Caco-2 (cell line): ENCODE measurements at regions not wholly inside any gene's neighbourhood (a gene's known extent, or its start where the extent isn't known, plus 50 kb on each side); places are given as distances from the start of the nearest gene placed in this dataset.

Experiments
- BruUV-seq: library from RNA; stranded (reverse); fragments of 400-500 nt; replicated peaks from 2 replicates; lab custom pipeline; 2021; lab: Mats Ljungman, UMichigan
- CTCF ChIA-PET: fragments of 300-600 bp; sonication (Branson Sonifier 250); formaldehyde crosslinking; loops from one replicate; lab custom pipeline; 2022; ENCODE audit warnings: antibody characterized with exemption; lab: Charles Lee
- POLR2A ChIA-PET: fragments of 300-600 bp; sonication (Branson Sonifier 250); formaldehyde crosslinking; loops from one replicate; lab custom pipeline; 2022; ENCODE audit warnings: antibody characterized with exemption; lab: Charles Lee
- DNase-seq, 2 experiments: peaks; one replicate each; pipeline versions ENCODE4 v3.0.0 to v3.0.0-alpha.2; 2020 to 2022
- H3K27me3 ChIP-seq: replicated peaks from 2 replicates; pipeline ENCODE4 v1.6.0; 2011; ENCODE audit warnings: low read length; ENCODE audit not compliant: control insufficient read depth, insufficient read depth
- H3K36me3 ChIP-seq: 2 replicates; pipeline ENCODE4 v1.5.1; 2011; ENCODE audit warnings: low read length; ENCODE audit not compliant: control insufficient read depth, insufficient read depth
- H3K4me1 ChIP-seq: fragments of 250-450 bp; sonication (Bioruptor Pico); 2 replicates; pipeline ENCODE4 v1.5.1; 2020; ENCODE audit warnings: mild to moderate bottlenecking
- H3K4me3 ChIP-seq: 2 replicates; pipeline ENCODE4 v1.5.1; 2011; ENCODE audit warnings: low read depth, mild to moderate bottlenecking, control low read depth, low read length
- H3K9me3 ChIP-seq: fragments of 250-450 bp; sonication (Bioruptor Pico); 2 replicates; pipeline ENCODE4 v1.5.1; 2020; ENCODE audit warnings: mild to moderate bottlenecking, moderate library complexity
- H3K27ac Mint-ChIP-seq: one replicate; pipeline ENCODE4 v1.8.0; 2022; ENCODE audit warnings: mixed read lengths; ENCODE audit not compliant: unreplicated experiment
- H3K27me3 Mint-ChIP-seq: one replicate; pipeline ENCODE4 v1.8.0; 2022; ENCODE audit warnings: mixed read lengths; ENCODE audit not compliant: insufficient read depth, unreplicated experiment
- H3K36me3 Mint-ChIP-seq: one replicate; pipeline ENCODE4 v1.8.0; 2022; ENCODE audit warnings: mild to moderate bottlenecking, mixed read lengths; ENCODE audit not compliant: insufficient read depth, unreplicated experiment
- H3K4me1 Mint-ChIP-seq: one replicate; pipeline ENCODE4 v1.8.0; 2022; ENCODE audit warnings: low read depth, mixed read lengths; ENCODE audit not compliant: unreplicated experiment
- H3K4me3 Mint-ChIP-seq: one replicate; pipeline ENCODE4 v1.8.0; 2022; ENCODE audit warnings: mild to moderate bottlenecking, moderate library complexity, mixed read lengths; ENCODE audit not compliant: unreplicated experiment
- H3K9me3 Mint-ChIP-seq: one replicate; pipeline ENCODE4 v1.8.0; 2022; ENCODE audit warnings: mixed read lengths; ENCODE audit not compliant: unreplicated experiment
- intact Hi-C: fragments of 100-400 bp; cut with micrococcal nuclease; formaldehyde crosslinking; loops from one replicate; pipeline ENCODE4 v1.10.0; 2022; ENCODE audit not compliant: unreplicated experiment
- TF ChIP-seq, protein P1 (sequence below), 2 experiments: fragments of 200-600 bp in 1 of 2; IDR thresholded peaks; 1 replicate in 1 of 2; 2 replicates in 1 of 2; pipeline versions ENCODE4 v1.5.1 to v1.8.0; 2011 to 2022; ENCODE audit warnings: antibody characterized with exemption in 1 of 2, control low read depth in 1 of 2, inconsistent platforms in 1 of 2, low read depth in 1 of 2, low read length in 1 of 2, mild to moderate bottlenecking in 1 of 2, moderate library complexity in 1 of 2; ENCODE audit not compliant: insufficient read depth in 1 of 2, severe bottlenecking in 1 of 2, unreplicated experiment in 1 of 2

- no peaks in the 10 kb centered on the region for H3K27me3 Mint-ChIP-seq
- Histone ChIP-seq H3K36me3 (no peaks in the 10 kb centered on the region), H3K27me3 (no peaks in the 10 kb centered on the region), H3K4me1 (peaks cover 12% of the 10 kb centered on the region), H3K4me3 (no peak overlapping the region), H3K9me3 (0 out of 2 replicates have a peak, but pooled peaks cover 3% of the 10 kb centered on the region)
- no TSS peak for BruUV-seq
- H3K9me3 Mint-ChIP-seq = peaks cover 14% of the 10 kb centered on the region
- H3K4me3 Mint-ChIP-seq = no peak overlapping the region
- ChIA-PET CTCF (no interaction called here), POLR2A (no interaction called here)
- H3K27ac Mint-ChIP-seq = no peak overlapping the region
- TF ChIP-seq, protein P1, sequence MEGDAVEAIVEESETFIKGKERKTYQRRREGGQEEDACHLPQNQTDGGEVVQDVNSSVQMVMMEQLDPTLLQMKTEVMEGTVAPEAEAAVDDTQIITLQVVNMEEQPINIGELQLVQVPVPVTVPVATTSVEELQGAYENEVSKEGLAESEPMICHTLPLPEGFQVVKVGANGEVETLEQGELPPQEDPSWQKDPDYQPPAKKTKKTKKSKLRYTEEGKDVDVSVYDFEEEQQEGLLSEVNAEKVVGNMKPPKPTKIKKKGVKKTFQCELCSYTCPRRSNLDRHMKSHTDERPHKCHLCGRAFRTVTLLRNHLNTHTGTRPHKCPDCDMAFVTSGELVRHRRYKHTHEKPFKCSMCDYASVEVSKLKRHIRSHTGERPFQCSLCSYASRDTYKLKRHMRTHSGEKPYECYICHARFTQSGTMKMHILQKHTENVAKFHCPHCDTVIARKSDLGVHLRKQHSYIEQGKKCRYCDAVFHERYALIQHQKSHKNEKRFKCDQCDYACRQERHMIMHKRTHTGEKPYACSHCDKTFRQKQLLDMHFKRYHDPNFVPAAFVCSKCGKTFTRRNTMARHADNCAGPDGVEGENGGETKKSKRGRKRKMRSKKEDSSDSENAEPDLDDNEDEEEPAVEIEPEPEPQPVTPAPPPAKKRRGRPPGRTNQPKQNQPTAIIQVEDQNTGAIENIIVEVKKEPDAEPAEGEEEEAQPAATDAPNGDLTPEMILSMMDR (IDR thresholded peaks at IDR 0.05; ENCODE audit: insufficient read depth in 1 of 2, low read depth in 1 of 2, low read length in 1 of 2, severe bottlenecking in 1 of 2, unreplicated experiment in 1 of 2) = no peak
- H3K36me3 Mint-ChIP-seq = no peaks in the 10 kb centered on the region
- DNase-seq = no peak
- intact Hi-C loops = no loop called here
- peaks cover 16% of the 10 kb centered on the region for H3K4me1 Mint-ChIP-seq
These were observed 113.0 kb upstream of the PHYHIPL start for GRCh38 chr10:59063491-59063890.

DNA sequence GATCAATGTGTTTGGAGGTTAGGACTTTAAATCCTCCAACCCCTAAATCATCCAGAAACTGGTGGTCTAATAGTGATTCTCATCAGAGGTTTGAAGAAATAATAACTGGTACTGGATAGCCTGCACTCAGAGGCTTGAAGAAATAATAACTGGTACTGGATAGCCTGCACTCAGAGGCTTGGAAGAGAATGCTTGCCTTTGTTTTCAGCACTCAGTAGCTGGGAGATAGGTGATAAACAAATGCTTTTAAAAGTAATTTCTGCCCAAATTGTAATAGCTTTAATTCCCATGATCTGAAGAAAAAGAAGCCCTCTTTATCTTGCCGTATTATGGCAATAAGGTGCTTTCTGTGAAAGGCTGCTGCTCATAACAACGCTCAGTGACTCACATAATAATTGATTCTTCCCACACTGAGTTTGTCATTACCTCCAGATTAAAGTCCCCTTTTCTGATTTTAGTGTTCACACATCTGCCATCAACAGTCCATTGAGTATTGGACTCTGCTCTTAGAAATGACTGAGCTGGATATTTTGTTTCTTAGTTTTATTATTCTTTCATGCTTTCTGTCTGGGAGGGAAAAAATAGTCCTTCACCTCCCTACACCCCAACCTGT, 112.3 kb upstream of the PHYHIPL start:
- H3K27me3 Mint-ChIP-seq = no peaks in the 10 kb centered on the region
- Histone ChIP-seq H3K4me3 (no peak overlapping the region), H3K27me3 (no peaks in the 10 kb centered on the region), H3K36me3 (no peaks in the 10 kb centered on the region), H3K9me3 (0 out of 2 replicates have a peak, but pooled peaks cover 3% of the 10 kb centered on the region), H3K4me1 (peaks cover 12% of the 10 kb centered on the region)
- CTCF ChIA-PET = interaction anchor here (0.6 kb wide), 1 partner anchor 112 kb away, joined by 3 read pairs; no protein-coding TSS in a partner anchor
- peaks cover 16% of the 10 kb centered on the region for H3K9me3 Mint-ChIP-seq
- H3K4me1 Mint-ChIP-seq = peaks cover 16% of the 10 kb centered on the region
- no peak overlapping the region for H3K27ac Mint-ChIP-seq
- TF ChIP-seq, protein P1 (IDR thresholded peaks at IDR 0.05; ENCODE audit: insufficient read depth in 1 of 2, low read depth in 1 of 2, low read length in 1 of 2, severe bottlenecking in 1 of 2, unreplicated experiment in 1 of 2) = no peak
- H3K36me3 Mint-ChIP-seq = no peaks in the 10 kb centered on the region
- POLR2A ChIA-PET = no interaction called here
- intact Hi-C loops = no loop called here
- no TSS peak for BruUV-seq
- DNase-seq = no peak
- no peak overlapping the region for H3K4me3 Mint-ChIP-seq

DNA sequence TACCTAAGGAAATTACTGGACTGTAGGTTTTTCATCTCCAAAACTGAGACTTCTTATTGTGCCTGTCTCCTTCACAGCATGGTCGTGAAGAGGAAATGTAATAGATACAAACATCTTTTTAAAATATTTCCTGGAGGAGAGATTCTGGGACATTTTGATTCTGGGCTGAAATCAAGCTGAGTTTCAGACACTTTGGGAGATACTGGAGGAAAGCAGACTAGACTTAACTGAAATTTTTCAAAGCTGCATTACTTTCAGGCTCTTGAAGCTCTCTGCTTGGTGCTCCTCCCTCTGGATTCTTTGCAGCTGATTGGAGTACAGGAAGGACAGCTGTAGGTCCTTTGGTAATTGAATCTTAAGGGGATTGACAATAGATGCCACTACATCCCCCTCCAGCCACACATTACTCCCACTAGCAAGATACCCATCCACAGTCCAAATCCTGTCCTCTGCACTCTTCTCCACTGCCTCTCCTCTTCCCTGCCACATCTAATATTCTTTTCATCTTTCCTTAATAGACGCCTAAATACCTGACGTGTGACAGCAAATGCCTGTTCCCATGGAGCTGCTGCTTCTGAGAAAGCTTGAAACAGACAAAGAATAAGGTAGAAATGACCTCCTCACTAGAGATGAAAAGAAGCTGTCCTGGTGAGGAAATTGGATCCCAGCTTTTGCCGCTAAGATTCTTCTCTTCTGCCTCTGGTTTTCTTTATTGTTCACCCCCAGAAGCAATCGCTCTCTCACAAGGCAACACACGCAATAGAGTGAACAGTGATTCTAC, 111.5 kb upstream of the PHYHIPL start:
- peaks cover 24% of the 10 kb centered on the region for H3K9me3 Mint-ChIP-seq
- CTCF ChIA-PET = interaction anchor here (0.5 to 0.6 kb wide), 2 partner anchors 32 to 113 kb away, joined by 3 read pairs; no protein-coding TSS in a partner anchor
- intact Hi-C loops = no loop called here
- H3K4me3 Mint-ChIP-seq = no peak overlapping the region
- Histone ChIP-seq H3K4me3 (no peak overlapping the region), H3K36me3 (no peaks in the 10 kb centered on the region), H3K4me1 (peaks cover 15% of the 10 kb centered on the region), H3K9me3 (0 out of 2 replicates have a peak, but pooled peaks cover 3% of the 10 kb centered on the region), H3K27me3 (no peaks in the 10 kb centered on the region)
- POLR2A ChIA-PET = interaction anchor here (0.6 kb wide), 1 partner anchor 29 kb away, joined by 4 read pairs; no protein-coding TSS in a partner anchor
- H3K36me3 Mint-ChIP-seq = no peaks in the 10 kb centered on the region
- TF ChIP-seq, protein P1 (IDR thresholded peaks at IDR 0.05; ENCODE audit: insufficient read depth in 1 of 2, low read depth in 1 of 2, low read length in 1 of 2, severe bottlenecking in 1 of 2, unreplicated experiment in 1 of 2) = no peak
- BruUV-seq = no TSS peak
- peak overlapping the region; percentile 13 for H3K27ac Mint-ChIP-seq
- H3K4me1 Mint-ChIP-seq = peaks cover 23% of the 10 kb centered on the region
- no peaks in the 10 kb centered on the region for H3K27me3 Mint-ChIP-seq
- no peak for DNase-seq
